RWPE1 (cell line): ENCODE measurements at regions not wholly inside any gene's neighbourhood (a gene's known extent, or its start where the extent isn't known, plus 50 kb on each side); places are given as distances from the start of the nearest gene placed in this dataset.

ENCODE experiments used
- CTCF ChIA-PET: fragments of 350-600 bp; sonication (Branson Sonifier 250); formaldehyde crosslinking; extraction: SDS; loops from one replicate; lab custom pipeline; 2021; lab: Yijun Ruan, JAX
- POLR2A ChIA-PET: fragments of 400-600 bp; formaldehyde crosslinking; extraction: SDS; loops from one replicate; lab custom pipeline; 2020; ENCODE audit warnings: antibody characterized with exemption; ENCODE audit not compliant: low non-redundant PET; lab: Yijun Ruan, JAX
- DNase-seq: peaks from one replicate; pipeline ENCODE4 v3.0.0; 2012; ENCODE audit warnings: low spot score
- H3K27ac ChIP-seq: fragments of 450-650 bp; 2 replicates; pipeline ENCODE4 v1.5.1; 2017
- CTCF ChIP-seq: fragments of 450-650 bp; conservative IDR thresholded peaks from 2 replicates; pipeline ENCODE4 v1.5.1; 2017; ENCODE audit warnings: low read depth, mild to moderate bottlenecking

GRCh38 chr4:180866933-180867643 lies 1376.1 kb upstream of the TENM3 start:
- DNase-seq: no peak
- H3K27ac ChIP-seq: no peak overlapping the region
- TF ChIP-seq CTCF: no peak
- ChIA-PET POLR2A (no interaction called here), CTCF (interaction anchor here (0.6 kb wide), 1 partner anchor 119 kb away, joined by 3 read pairs; no protein-coding TSS in a partner anchor)

GRCh38 chr4:180870623-180871022 lies 1372.6 kb upstream of the TENM3 start:
- CTCF ChIA-PET: no interaction called here
- TF ChIP-seq CTCF: no peak

GRCh38 chr4:180898305-180898704 lies 1344.9 kb upstream of the TENM3 start:
- H3K27ac ChIP-seq: no peak overlapping the region
- ChIA-PET CTCF (interaction anchor here (0.6 kb wide), 1 partner anchor 342 kb away, joined by 3 read pairs; no protein-coding TSS in a partner anchor), POLR2A (no interaction called here)
- no peak for TF ChIP-seq CTCF
- no peak for DNase-seq

More at GRCh38 chr4:180870623-180871022, 1372.6 kb upstream of the TENM3 start:
- no peak for DNase-seq
- no peak overlapping the region for H3K27ac ChIP-seq
- POLR2A ChIA-PET: no interaction called here

- no peak for TF ChIP-seq CTCF
- no peak for DNase-seq
- CTCF ChIA-PET: no interaction called here
- POLR2A ChIA-PET: no interaction called here
- H3K27ac ChIP-seq: peak overlapping the region; percentile 64
Measured at GRCh38 chr4:180900781-180901180, 1342.4 kb upstream of the TENM3 start.

- TF ChIP-seq CTCF: no peak
- CTCF ChIA-PET: interaction anchor here (0.6 kb wide), 1 partner anchor 163 kb away, joined by 3 read pairs; no protein-coding TSS in a partner anchor
- DNase-seq: no peak
- POLR2A ChIA-PET: no interaction called here
- H3K27ac ChIP-seq: no peak overlapping the region
Measured at GRCh38 chr4:180909279-180909678, 1333.9 kb upstream of the TENM3 start.

- H3K27ac ChIP-seq: no peak overlapping the region
- POLR2A ChIA-PET: no interaction called here
- CTCF ChIA-PET: no interaction called here
Measured at GRCh38 chr4:180913750-180914149, 1329.5 kb upstream of the TENM3 start.

More at GRCh38 chr4:180913750-180914149, 1329.5 kb upstream of the TENM3 start:
- DNase-seq: peak; percentile 37
- TF ChIP-seq CTCF: no peak
